Neural cell (in vitro differentiated cells): ENCODE measurements at regions not wholly inside any gene's neighbourhood (a gene's known extent, or its start where the extent isn't known, plus 50 kb on each side); places are given as distances from the start of the nearest gene placed in this dataset.

ENCODE experiments used
- H2AFZ ChIP-seq: fragments of 200-600, 300-800 bp; sonication (generic), shearing (Covaris generic); 2 replicates; pipeline ENCODE4 v1.6.0; 2014; ENCODE audit warnings: low read depth, mild to moderate bottlenecking, antibody characterized with exemption, low read length, moderate library complexity
- H3F3A ChIP-seq: fragments of 200-600 bp; shearing (Covaris generic); 2 replicates; pipeline ENCODE4 v1.6.1; 2016; ENCODE audit warnings: mild to moderate bottlenecking, moderate library complexity, mixed read lengths, antibody characterized with exemption, low read length; ENCODE audit not compliant: insufficient read depth, poor library complexity, severe bottlenecking
- H3K27ac ChIP-seq: fragments of 200-600, 300-800 bp; sonication (generic), shearing (Covaris generic); 2 replicates; pipeline ENCODE4 v1.5.1; 2014; ENCODE audit warnings: mild to moderate bottlenecking, low read length, moderate library complexity
- H3K27me3 ChIP-seq: fragments of 300-800, 200-600 bp; sonication (generic), shearing (Covaris generic); 2 replicates; pipeline ENCODE4 v1.6.0; 2014; ENCODE audit warnings: mild to moderate bottlenecking, low read depth, low read length, moderate library complexity; ENCODE audit not compliant: insufficient read depth
- H3K36me3 ChIP-seq: fragments of 300-800, 200-600 bp; sonication (generic), shearing (Covaris generic); 2 replicates; pipeline ENCODE4 v1.5.1; 2014; ENCODE audit warnings: mild to moderate bottlenecking, antibody characterized with exemption, low read length, moderate library complexity; ENCODE audit not compliant: insufficient read depth
- H3K4me2 ChIP-seq: fragments of 300-800, 200-600 bp; sonication (generic), shearing (Covaris generic); 2 replicates; pipeline ENCODE4 v1.6.0; 2014; ENCODE audit warnings: mild to moderate bottlenecking, low read length
- H3K4me3 ChIP-seq: fragments of 300-800, 200-600 bp; sonication (generic), shearing (Covaris generic); 2 replicates; pipeline ENCODE4 v1.5.1; 2014; ENCODE audit warnings: mild to moderate bottlenecking, low read length, moderate library complexity
- H3K79me2 ChIP-seq: fragments of 200-600 bp; shearing (Covaris generic); replicated peaks from 2 replicates; pipeline ENCODE4 v1.6.0; 2014; ENCODE audit warnings: mild to moderate bottlenecking, low read length, moderate library complexity; ENCODE audit not compliant: insufficient read depth
- H3K9ac ChIP-seq: fragments of 300-800, 200-600 bp; sonication (generic), shearing (Covaris generic); 2 replicates; pipeline ENCODE4 v1.6.1; 2016; ENCODE audit warnings: mild to moderate bottlenecking, low read length, mixed read lengths
- H3K9me2 ChIP-seq: fragments of 200-600 bp; shearing (Covaris generic); 2 replicates; pipeline ENCODE4 v1.6.1; 2016; ENCODE audit warnings: mild to moderate bottlenecking, low read length, mixed read lengths; ENCODE audit not compliant: insufficient read depth
- H3K9me3 ChIP-seq: fragments of 200-600, 300-800 bp; sonication (generic), shearing (Covaris generic); 2 replicates; pipeline ENCODE4 v1.6.1; 2016; ENCODE audit warnings: mild to moderate bottlenecking, mixed run types, low read length, moderate library complexity, mixed read lengths
- H4K20me1 ChIP-seq: fragments of 200-600 bp; shearing (Covaris generic); 2 replicates; pipeline ENCODE4 v1.6.1; 2016; ENCODE audit warnings: mild to moderate bottlenecking, mixed run types; ENCODE audit not compliant: insufficient read depth
- CTCF ChIP-seq: fragments of 450-650 bp; IDR thresholded peaks from 2 replicates; pipeline ENCODE4 v1.5.1; 2014; ENCODE audit warnings: antibody characterized with exemption, mild to moderate bottlenecking, moderate library complexity; ENCODE audit not compliant: poor library complexity, severe bottlenecking
- EP300 ChIP-seq: fragments of 450-650 bp; conservative IDR thresholded peaks from 2 replicates; pipeline ENCODE4 v1.6.1; 2014; ENCODE audit warnings: antibody characterized with exemption, mild to moderate bottlenecking, moderate library complexity; ENCODE audit not compliant: poor library complexity, severe bottlenecking
- EZH2 ChIP-seq: fragments of 200-600, 300-800 bp; shearing (Covaris generic), sonication (generic); IDR thresholded peaks from 2 replicates; pipeline ENCODE4 v1.6.1; 2014; ENCODE audit warnings: antibody characterized with exemption, low read length, borderline replicate concordance, mild to moderate bottlenecking; ENCODE audit not compliant: insufficient read depth, poor library complexity, severe bottlenecking
- MXI1 ChIP-seq: fragments of 450-650 bp; conservative IDR thresholded peaks from 2 replicates; pipeline ENCODE4 v1.6.1; 2014; ENCODE audit warnings: antibody characterized with exemption, mild to moderate bottlenecking; ENCODE audit not compliant: poor library complexity, severe bottlenecking
- POLR2AphosphoS5 ChIP-seq: IDR thresholded peaks from 2 replicates; pipeline ENCODE4 v1.6.1; 2012
- RAD21 ChIP-seq: fragments of 450-650 bp; conservative IDR thresholded peaks from 2 replicates; pipeline ENCODE4 v1.6.1; 2014; ENCODE audit warnings: antibody characterized with exemption, mild to moderate bottlenecking, moderate library complexity
- REST ChIP-seq: IDR thresholded peaks from 2 replicates; pipeline ENCODE4 v1.6.1; 2012; ENCODE audit warnings: borderline replicate concordance
- SMC3 ChIP-seq: fragments of 450-650 bp; conservative IDR thresholded peaks from 2 replicates; pipeline ENCODE4 v1.6.1; 2014; ENCODE audit warnings: antibody characterized with exemption, mild to moderate bottlenecking, moderate library complexity; ENCODE audit not compliant: poor library complexity
- TAF1 ChIP-seq: IDR thresholded peaks from 2 replicates; pipeline ENCODE4 v1.6.1; 2012; ENCODE audit warnings: low read depth

- Histone ChIP-seq H3K27ac (no peak overlapping the region), H3K79me2 (no peaks in the 10 kb centered on the region), H3K27me3 (no peaks in the 10 kb centered on the region), H3K36me3 (no peaks in the 10 kb centered on the region), H3K9me2 (no peaks in the 10 kb centered on the region), H3K9ac (no peak overlapping the region), H3K9me3 (no peaks in the 10 kb centered on the region), H2AFZ (no peak overlapping the region), H3F3A (no peaks in the 10 kb centered on the region), H3K4me2 (no peak overlapping the region), H4K20me1 (no peaks in the 10 kb centered on the region), H3K4me3 (no peak overlapping the region)
- no peak for TF ChIP-seq MXI1
- no peak for TF ChIP-seq POLR2AphosphoS5
- TF ChIP-seq EZH2: no peak
- no peak for TF ChIP-seq EP300
- TF ChIP-seq CTCF: no peak
- TF ChIP-seq TAF1: no peak
- TF ChIP-seq RAD21: no peak
Observed at GRCh38 chr4:125985856-125986255, 671.1 kb downstream of the FAT4 start.

DNA sequence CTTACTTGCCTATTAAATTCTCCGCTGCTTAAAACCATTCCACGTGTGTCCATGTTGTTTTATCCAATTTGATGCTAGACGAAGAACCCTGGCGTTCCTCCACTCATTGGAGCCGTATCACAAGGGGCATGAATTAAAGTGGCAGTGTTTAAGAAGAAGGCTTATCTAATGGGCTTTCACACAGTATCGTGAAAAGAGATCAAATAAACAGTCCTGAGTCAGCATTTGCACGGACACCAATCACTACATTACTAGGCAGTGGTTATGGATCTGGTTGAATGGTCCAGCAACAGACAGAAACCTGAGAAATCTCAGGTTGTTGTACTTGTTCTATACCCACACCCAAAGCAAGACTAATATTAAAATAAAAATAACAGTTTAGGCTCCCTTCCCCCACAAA lies 671.6 kb downstream of the FAT4 start:
- Histone ChIP-seq H3K4me3 (no peak overlapping the region), H3K9ac (no peak overlapping the region)

More for the DNA sequence above, 671.6 kb downstream of the FAT4 start:
- H3K9me2 ChIP-seq: no peaks in the 10 kb centered on the region
- H3K4me2 ChIP-seq: no peak overlapping the region
- no peaks in the 10 kb centered on the region for H3K36me3 ChIP-seq
- H3K79me2 ChIP-seq: no peaks in the 10 kb centered on the region
- H3K27me3 ChIP-seq: no peaks in the 10 kb centered on the region
- H3K27ac ChIP-seq: no peak overlapping the region
- H4K20me1 ChIP-seq: no peaks in the 10 kb centered on the region
- H3F3A ChIP-seq: no peaks in the 10 kb centered on the region
- no peak for TF ChIP-seq REST
- TF ChIP-seq RAD21: no peak
- TF ChIP-seq MXI1: no peak
- TF ChIP-seq CTCF: no peak
- TF ChIP-seq POLR2AphosphoS5: no peak
- TF ChIP-seq TAF1: no peak
- no peak for TF ChIP-seq EP300
- no peak for TF ChIP-seq EZH2
- no peak for TF ChIP-seq SMC3
- H3K9me3 ChIP-seq: no peaks in the 10 kb centered on the region
- H2AFZ ChIP-seq: no peak overlapping the region
